GM12875 (cell line): ENCODE measurements at regions not wholly inside any gene's neighbourhood (a gene's known extent, or its start where the extent isn't known, plus 50 kb on each side); places are given as distances from the start of the nearest gene placed in this dataset.

ENCODE experiments used
- H3K4me3 ChIP-seq: one replicate; pipeline ENCODE4 v1.5.1; 2011; ENCODE audit warnings: low read depth, low read length, control low read depth
- TF ChIP-seq, protein P1 (sequence below): IDR thresholded peaks from 2 replicates; pipeline ENCODE4 v1.5.1; 2011; ENCODE audit warnings: low read depth, mild to moderate bottlenecking, control low read depth, inconsistent platforms, low read length, moderate library complexity, borderline replicate concordance; ENCODE audit not compliant: insufficient read depth

DNA sequence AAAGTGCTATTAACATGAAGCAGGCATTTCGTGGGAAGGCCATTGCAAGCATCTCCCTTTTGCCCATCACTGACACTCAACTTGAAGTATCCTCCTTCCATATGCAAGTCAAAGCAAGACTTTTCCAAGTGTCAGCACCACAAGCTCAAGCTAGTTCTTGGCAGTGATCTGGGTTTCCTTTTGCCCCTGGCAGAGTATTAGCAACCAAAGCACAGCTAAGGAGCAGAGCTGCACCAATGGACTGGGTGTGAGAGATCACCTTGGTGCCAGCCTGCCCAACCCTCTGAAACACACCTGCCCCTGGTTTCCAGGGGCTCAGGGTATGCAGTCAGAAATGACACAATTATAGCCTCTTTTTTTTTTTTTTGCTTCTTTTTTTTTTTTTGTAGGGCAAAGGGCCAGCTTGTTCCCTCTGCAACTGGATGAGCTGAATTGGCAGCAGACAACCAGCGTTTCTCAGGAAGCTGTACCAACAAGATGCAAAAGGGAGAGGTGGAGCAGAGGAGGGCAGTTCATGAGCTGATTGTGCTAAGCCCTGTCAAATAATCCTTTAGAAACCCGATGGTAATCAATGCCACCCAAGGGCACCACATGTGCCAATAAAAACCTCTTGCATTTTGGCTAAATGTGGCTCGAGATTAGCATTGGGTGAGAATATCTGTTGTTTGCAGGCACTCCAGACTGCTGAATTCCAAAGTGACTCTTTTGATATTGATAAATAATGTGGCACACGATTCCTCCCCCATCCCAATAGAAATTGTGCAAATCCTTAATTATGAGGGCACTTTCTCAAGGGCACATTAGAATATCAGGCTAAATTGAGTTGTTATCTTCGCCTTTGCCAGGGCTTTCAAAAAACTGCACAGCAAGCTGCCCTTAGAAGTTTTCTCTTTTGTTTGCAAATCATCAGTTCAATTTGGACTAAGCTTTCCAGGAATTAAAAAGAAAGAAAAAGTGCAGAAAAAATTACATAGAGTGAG lies 192.4 kb downstream of the GAS1 start:
- no peak overlapping the region for H3K4me3 ChIP-seq
- TF ChIP-seq, protein P1, sequence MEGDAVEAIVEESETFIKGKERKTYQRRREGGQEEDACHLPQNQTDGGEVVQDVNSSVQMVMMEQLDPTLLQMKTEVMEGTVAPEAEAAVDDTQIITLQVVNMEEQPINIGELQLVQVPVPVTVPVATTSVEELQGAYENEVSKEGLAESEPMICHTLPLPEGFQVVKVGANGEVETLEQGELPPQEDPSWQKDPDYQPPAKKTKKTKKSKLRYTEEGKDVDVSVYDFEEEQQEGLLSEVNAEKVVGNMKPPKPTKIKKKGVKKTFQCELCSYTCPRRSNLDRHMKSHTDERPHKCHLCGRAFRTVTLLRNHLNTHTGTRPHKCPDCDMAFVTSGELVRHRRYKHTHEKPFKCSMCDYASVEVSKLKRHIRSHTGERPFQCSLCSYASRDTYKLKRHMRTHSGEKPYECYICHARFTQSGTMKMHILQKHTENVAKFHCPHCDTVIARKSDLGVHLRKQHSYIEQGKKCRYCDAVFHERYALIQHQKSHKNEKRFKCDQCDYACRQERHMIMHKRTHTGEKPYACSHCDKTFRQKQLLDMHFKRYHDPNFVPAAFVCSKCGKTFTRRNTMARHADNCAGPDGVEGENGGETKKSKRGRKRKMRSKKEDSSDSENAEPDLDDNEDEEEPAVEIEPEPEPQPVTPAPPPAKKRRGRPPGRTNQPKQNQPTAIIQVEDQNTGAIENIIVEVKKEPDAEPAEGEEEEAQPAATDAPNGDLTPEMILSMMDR = no peak

DNA sequence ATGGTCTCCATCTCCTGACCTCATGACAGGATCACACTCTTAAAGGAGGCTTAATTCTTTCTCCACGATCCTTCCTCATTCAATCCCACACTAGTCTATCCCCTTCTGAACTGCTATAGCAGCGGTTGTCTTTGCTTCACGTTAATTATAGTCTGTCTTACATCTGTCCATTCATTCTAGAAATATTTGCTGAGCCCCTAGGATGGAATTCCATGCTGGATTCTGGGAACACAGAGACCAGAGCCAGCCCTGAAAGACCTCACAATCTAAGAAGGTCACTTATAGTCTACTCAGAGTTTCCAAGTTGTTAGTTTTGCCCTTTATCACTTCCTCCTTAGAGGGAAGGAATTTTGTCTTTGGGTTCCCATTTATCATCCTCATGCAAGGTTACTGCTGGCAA lies 193.5 kb downstream of the GAS1 start:
- TF ChIP-seq, protein P1 = no peak
- H3K4me3 ChIP-seq = no peak overlapping the region

DNA sequence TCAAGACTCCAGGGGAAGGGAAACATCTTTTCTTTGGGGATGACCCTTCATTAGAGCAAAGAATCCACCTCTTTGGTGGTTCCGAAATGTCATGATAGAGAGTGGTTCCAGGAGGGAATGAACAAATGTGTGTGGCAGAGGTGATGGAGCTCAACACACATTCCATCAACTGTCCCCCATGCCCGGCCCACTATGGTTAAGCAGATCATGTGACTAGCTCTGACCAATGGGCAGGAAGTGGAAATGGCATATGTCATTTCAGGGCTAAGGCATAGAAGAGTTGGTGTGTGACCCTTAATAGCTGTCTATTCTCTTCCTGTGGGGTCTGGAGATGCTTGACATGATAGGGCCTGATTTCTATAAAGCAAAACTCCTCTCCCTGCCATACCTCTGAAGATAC lies 194.6 kb downstream of the GAS1 start:
- TF ChIP-seq, protein P1 = no peak
- no peak overlapping the region for H3K4me3 ChIP-seq

DNA sequence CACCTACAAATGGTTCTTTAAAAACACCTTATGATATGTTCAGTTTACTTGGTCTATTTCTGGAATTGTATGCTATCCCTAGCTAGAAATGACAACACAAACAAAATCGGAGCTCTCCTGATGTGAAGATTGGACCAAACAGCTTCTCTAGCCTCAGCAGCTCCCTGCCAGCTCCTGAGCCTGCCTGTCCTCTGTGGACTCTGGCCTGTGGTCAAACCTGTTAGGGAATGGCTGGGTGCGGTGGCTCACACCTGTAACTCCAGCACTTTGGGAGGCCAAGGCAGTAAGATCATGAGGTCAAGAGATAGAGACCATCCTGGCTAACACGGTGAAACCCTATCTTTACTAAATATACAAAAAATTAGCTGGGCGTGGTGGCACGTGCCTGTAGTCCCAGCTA lies 195.3 kb downstream of the GAS1 start:
- TF ChIP-seq, protein P1 = no peak
- no peak overlapping the region for H3K4me3 ChIP-seq

DNA sequence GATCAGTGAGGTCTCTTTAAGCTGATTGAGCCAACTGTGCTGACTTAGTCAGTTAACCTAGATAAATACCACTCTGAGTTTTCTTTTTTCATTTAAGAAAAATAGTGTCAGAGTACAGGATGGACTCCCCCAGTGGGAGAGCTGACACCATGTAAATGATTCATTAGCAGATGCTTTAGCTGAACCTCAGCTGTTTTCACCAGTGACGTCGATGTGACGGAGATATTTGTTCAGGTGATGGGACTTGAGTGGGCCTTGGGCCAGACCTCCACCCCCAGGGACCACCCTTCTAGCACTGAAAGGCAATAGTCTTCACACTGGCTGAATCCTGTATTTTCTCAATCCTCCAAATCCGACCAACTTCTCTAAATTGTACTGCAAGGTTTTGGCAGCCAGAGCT lies 196.1 kb downstream of the GAS1 start:
- TF ChIP-seq, protein P1 = no peak
- H3K4me3 ChIP-seq = no peak overlapping the region

DNA sequence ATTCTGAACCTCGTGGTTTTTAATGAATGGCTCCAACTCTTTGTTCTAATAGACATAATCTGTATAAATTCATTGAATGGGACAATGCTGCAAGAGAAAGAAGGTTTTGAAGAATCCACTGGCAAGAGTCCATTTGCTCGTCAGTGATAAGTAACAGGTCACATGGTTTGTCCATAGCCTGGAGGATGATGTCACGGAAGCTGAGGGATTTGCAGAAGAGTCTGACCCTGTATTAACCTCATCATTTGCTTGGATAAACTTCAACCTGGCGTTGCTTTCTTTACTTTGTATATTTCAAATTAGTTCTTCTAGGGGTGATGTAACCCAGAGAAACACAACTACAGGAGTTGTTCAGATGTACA lies 197.4 kb downstream of the GAS1 start:
- no peak overlapping the region for H3K4me3 ChIP-seq
- TF ChIP-seq, protein P1 = no peak
